B cell (primary cell): ENCODE measurements at regions not wholly inside any gene's neighbourhood (a gene's known extent, or its start where the extent isn't known, plus 50 kb on each side); places are given as distances from the start of the nearest gene placed in this dataset.
"Not testable (repeated sequence)": the region's sequence is repeated elsewhere in the genome, so short reads cannot be mapped to it uniquely, and the experiment has no call there.

Source experiments
- ATAC-seq: fragments of 200-7000 bp; cut with Tn5 transposase; one replicate; pipeline ENCODE4 v1.10.0; 2021; ENCODE audit warnings: low read depth, mild to moderate bottlenecking, moderate number of reproducible peaks, moderate library complexity
- CTCF ChIA-PET: fragments of 350-600 bp; sonication (Branson Sonifier 250); formaldehyde crosslinking; loops from one replicate; lab custom pipeline; 2021; ENCODE audit warnings: antibody characterized with exemption, inconsistent platforms; lab: Charles Lee
- POLR2A ChIA-PET: fragments of 350-600 bp; sonication (Branson Sonifier 250); formaldehyde crosslinking; loops from one replicate; lab custom pipeline; 2021; ENCODE audit warnings: antibody characterized with exemption; lab: Charles Lee
- DNase-seq: peaks from one replicate; pipeline ENCODE4 v3.0.0; 2013
- H2AFZ ChIP-seq: 2 replicates; pipeline ENCODE4 v1.6.1; 2012; ENCODE audit warnings: mild to moderate bottlenecking, low read depth, low read length; ENCODE audit not compliant: insufficient read depth, poor library complexity, severe bottlenecking
- H3K27ac ChIP-seq, 2 donors: 1 replicate in 1 of 2; 2 replicates in 1 of 2; pipeline ENCODE4 v1.5.1; 2012 to 2013; ENCODE audit warnings: low read length in 2 of 2, mild to moderate bottlenecking in 2 of 2, moderate library complexity in 1 of 2
- H3K27me3 ChIP-seq, 4 experiments: fragments of 200-600 bp in 1 of 4; sonication (generic) in 1 of 4; replicated peaks in 1 of 4; 1 replicate in 2 of 4; 2 replicates in 2 of 4; pipeline versions ENCODE4 v1.6.1 to v1.7.0; 2013 to 2016; ENCODE audit warnings: low read length in 3 of 4, mild to moderate bottlenecking in 2 of 4, mixed read lengths in 1 of 4, moderate library complexity in 1 of 4; ENCODE audit not compliant: insufficient read depth in 4 of 4, control insufficient read depth in 3 of 4; ENCODE audit errors: control extremely low read depth in 1 of 4
- H3K36me3 ChIP-seq, 2 experiments: replicated peaks in 1 of 2; 1 replicate in 1 of 2; 2 replicates in 1 of 2; pipeline versions ENCODE4 v1.6.1 to v1.7.1; 2013; ENCODE audit warnings: low read length in 1 of 2; ENCODE audit not compliant: insufficient read depth in 2 of 2, control insufficient read depth in 1 of 2; ENCODE audit errors: control extremely low read depth in 1 of 2, extremely low read depth in 1 of 2
- H3K4me1 ChIP-seq, 2 donors: fragments of 200-600 bp in 1 of 2; sonication (generic) in 1 of 2; 1 replicate in 1 of 2; 2 replicates in 1 of 2; pipeline versions ENCODE4 v1.5.1 to v1.6.1; 2013 to 2017; ENCODE audit warnings: low read length in 2 of 2; ENCODE audit not compliant: control insufficient read depth in 2 of 2, insufficient read depth in 2 of 2
- H3K4me2 ChIP-seq: replicated peaks from 2 replicates; pipeline ENCODE3; 2012; ENCODE audit warnings: mild to moderate bottlenecking, low read depth, low read length; ENCODE audit not compliant: poor library complexity, severe bottlenecking
- H3K4me3 ChIP-seq, 5 experiments: fragments of 200-600 bp in 1 of 5; sonication (generic) in 1 of 5; 1 replicate in 3 of 5; 2 replicates in 2 of 5; pipeline versions ENCODE4 v1.5.1 to v1.7.0; 2011 to 2016; ENCODE audit warnings: low read length in 4 of 5, mild to moderate bottlenecking in 4 of 5, low read depth in 2 of 5, control low read depth in 1 of 5, moderate library complexity in 1 of 5; ENCODE audit not compliant: insufficient read depth in 1 of 5; ENCODE audit errors: control extremely low read depth in 1 of 5, extremely low read depth in 1 of 5
- H3K79me2 ChIP-seq: fragments of 200-600 bp; sonication (generic); one replicate; pipeline ENCODE4 v1.6.0; 2016; ENCODE audit warnings: low read length; ENCODE audit not compliant: control insufficient read depth, insufficient read depth
- H3K9ac ChIP-seq: fragments of 200-600 bp; sonication (generic); 2 replicates; pipeline ENCODE4 v1.6.1; 2017; ENCODE audit warnings: mild to moderate bottlenecking, low read length, moderate library complexity
- H3K9me3 ChIP-seq, 3 donors: one replicate each; pipeline versions ENCODE4 v1.6.1 to v1.7.1; 2013; ENCODE audit warnings: low read length in 2 of 3; ENCODE audit not compliant: control insufficient read depth in 2 of 3, insufficient read depth in 1 of 3; ENCODE audit errors: control extremely low read depth in 1 of 3
- H4K20me1 ChIP-seq: 2 replicates; pipeline ENCODE4 v1.6.0; 2012; ENCODE audit warnings: mild to moderate bottlenecking, low read length; ENCODE audit not compliant: insufficient read depth, control insufficient read depth, poor library complexity, severe bottlenecking
- H3K27ac Mint-ChIP-seq: one replicate; pipeline ENCODE4 v1.8.0; 2021; ENCODE audit warnings: mixed read lengths
- H3K27me3 Mint-ChIP-seq: one replicate; pipeline ENCODE4 v1.8.0; 2021; ENCODE audit warnings: mixed read lengths
- H3K4me1 Mint-ChIP-seq: one replicate; pipeline ENCODE4 v1.8.0; 2021; ENCODE audit warnings: mixed read lengths
- H3K4me3 Mint-ChIP-seq: one replicate; pipeline ENCODE4 v1.8.0; 2021; ENCODE audit warnings: mixed read lengths
- H3K9me3 Mint-ChIP-seq: one replicate; pipeline ENCODE4 v1.8.0; 2022; ENCODE audit warnings: mixed read lengths; ENCODE audit not compliant: insufficient read depth
- CTCF ChIP-seq: fragments of 200-600 bp; IDR thresholded peaks from one replicate; pipeline ENCODE4 v1.8.0; 2022; ENCODE audit warnings: antibody characterized with exemption, mild to moderate bottlenecking
- EZH2 ChIP-seq: IDR thresholded peaks from 2 replicates; pipeline ENCODE4 v1.6.1; 2012; ENCODE audit warnings: borderline replicate concordance, low read depth, mild to moderate bottlenecking, moderate library complexity, low read length; ENCODE audit not compliant: insufficient read depth, poor library complexity, severe bottlenecking
- WGBS: methylation state at CpG from one replicate; pipeline ENCODE4 v1.1.5; 2013; ENCODE audit warnings: missing lambda C conversion rate; ENCODE audit not compliant: insufficient coverage; 5-methylcytosine and 5-hydroxymethylcytosine counted together
- intact Hi-C: fragments of 100-400 bp; cut with micrococcal nuclease; formaldehyde crosslinking; loops from one replicate; pipeline ENCODE4 v1.10.0; 2022

- no peak overlapping the region for H2AFZ ChIP-seq
- Mint-ChIP-seq H3K27me3 (peaks cover 37% of the 10 kb centered on the region), H3K4me1 (no peaks in the 10 kb centered on the region), H3K27ac (no peak overlapping the region), H3K9me3 (no peaks in the 10 kb centered on the region), H3K4me3 (no peak overlapping the region)
- intact Hi-C loops, result no loop called here
- TF ChIP-seq EZH2, result no peak
- TF ChIP-seq CTCF, result no peak
- H3K36me3 ChIP-seq, result no peaks in the 10 kb centered on the region
- no peak overlapping the region for H3K4me3 ChIP-seq
- peaks cover 0 to 9% (median 0%) of the 10 kb centered on the region in 3 donors for H3K9me3 ChIP-seq
- H3K4me1 ChIP-seq, result no peaks in the 10 kb centered on the region
- ATAC-seq (no peak), DNase-seq (no peak)
- ChIA-PET POLR2A (no interaction called here), CTCF (no interaction called here)
- H3K4me2 ChIP-seq, result no peak overlapping the region
- no peak overlapping the region for H3K9ac ChIP-seq
- H3K27ac ChIP-seq, result no peak overlapping the region
- no peaks in the 10 kb centered on the region for H3K79me2 ChIP-seq
- WGBS, result 93% methylated on average over 2 of the region's 11 CpGs
- H4K20me1 ChIP-seq, result no peaks in the 10 kb centered on the region
- H3K27me3 ChIP-seq, result peaks cover 0 to 8% (median 0%) of the 10 kb centered on the region in 4 experiments
Measured at GRCh38 chr11:71154261-71154805, 98.0 kb downstream of the SHANK2 start.

GRCh38 chr11:71153005-71153390 lies 99.4 kb downstream of the SHANK2 start:
- no peaks in the 10 kb centered on the region for H3K4me1 Mint-ChIP-seq
- no peak overlapping the region for H3K27ac Mint-ChIP-seq
- no peak overlapping the region for H3K4me3 Mint-ChIP-seq
- no peaks in the 10 kb centered on the region for H3K4me1 ChIP-seq
- ChIA-PET CTCF (no interaction called here), POLR2A (no interaction called here)
- H3K27ac ChIP-seq, result no peak overlapping the region
- H3K4me2 ChIP-seq, result no peak overlapping the region
- H3K27me3 ChIP-seq, result peaks cover 0 to 12% (median 0%) of the 10 kb centered on the region in 4 experiments
- H3K79me2 ChIP-seq, result no peaks in the 10 kb centered on the region
- no peak for TF ChIP-seq EZH2
- TF ChIP-seq CTCF, result no peak
- WGBS, result 13% methylated on average over 15 of the region's 15 CpGs
- no peaks in the 10 kb centered on the region for H3K36me3 ChIP-seq
- H4K20me1 ChIP-seq, result no peaks in the 10 kb centered on the region
- no peaks in the 10 kb centered on the region for H3K9me3 Mint-ChIP-seq
- no peak for ATAC-seq
- no peak overlapping the region for H2AFZ ChIP-seq
- intact Hi-C loops, result no loop called here
- peaks cover 0 to 11% (median 0%) of the 10 kb centered on the region in 3 donors for H3K9me3 ChIP-seq
- no peak for DNase-seq
- peaks cover 40% of the 10 kb centered on the region for H3K27me3 Mint-ChIP-seq
- no peak overlapping the region for H3K4me3 ChIP-seq
- no peak overlapping the region for H3K9ac ChIP-seq

GRCh38 chr11:71152312-71153004 lies 99.9 kb downstream of the SHANK2 start:
- CTCF ChIA-PET, H3K9me3 Mint-ChIP-seq, H3K79me2 ChIP-seq, H3K4me3 Mint-ChIP-seq, H3K4me1 ChIP-seq, H3K27ac ChIP-seq, H4K20me1 ChIP-seq, H3K4me3 ChIP-seq, H3K9ac ChIP-seq, ATAC-seq, DNase-seq, H2AFZ ChIP-seq, H3K4me1 Mint-ChIP-seq, H3K4me2 ChIP-seq, POLR2A ChIA-PET, H3K27ac Mint-ChIP-seq, H3K36me3 ChIP-seq, intact Hi-C loops: not testable (repeated sequence)
- H3K27me3 Mint-ChIP-seq, result peaks cover 40% of the 10 kb centered on the region
- Histone ChIP-seq H3K9me3 (peaks cover 0 to 11% (median 0%) of the 10 kb centered on the region in 3 donors), H3K27me3 (peaks cover 0 to 12% (median 0%) of the 10 kb centered on the region in 4 experiments)
- 81% methylated on average over 6 of the region's 15 CpGs for WGBS
